ENCODE measurements at regions not wholly inside any gene's neighbourhood (a gene's known extent, or its start where the extent isn't known, plus 50 kb on each side); places are given as distances from the start of the nearest gene placed in this dataset.

DNA sequence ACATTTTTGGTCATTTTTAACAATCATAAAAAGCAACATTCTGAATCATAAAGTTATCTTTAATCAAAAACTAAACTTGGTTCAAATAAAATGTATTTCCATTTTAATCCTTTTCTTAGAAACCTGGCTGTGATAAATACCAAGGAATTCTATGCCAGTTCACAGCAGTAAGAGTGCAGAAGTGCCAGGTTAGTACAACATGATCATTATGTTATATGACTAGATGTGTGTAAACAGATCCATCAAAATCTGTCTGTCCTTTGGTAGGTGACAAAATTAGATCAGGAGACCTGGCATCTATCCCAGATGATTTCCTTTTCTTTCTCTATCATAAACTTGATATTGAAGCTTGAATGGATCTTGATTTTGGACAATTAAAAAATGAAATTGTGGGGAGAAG, 200.6 kb upstream of the STXBP6 start:
- no peak for ATAC-seq
- no TSS peak for BruUV-seq (replicated peaks)

More for the DNA sequence above, 200.6 kb upstream of the STXBP6 start:
- no peak overlapping the region for H3K9ac ChIP-seq (ENCODE audit: insufficient read depth in 1 of 2, low read depth in 2 of 2, low read length in 2 of 2)
- intact Hi-C loops (cut with micrococcal nuclease), result no loop called here
- H2AFZ ChIP-seq (ENCODE audit: low read depth, low read length), result no peak overlapping the region
- H3K27ac ChIP-seq (ENCODE audit: extremely low read depth, low read depth, low read length), result no peak overlapping the region
- TF ChIP-seq, protein P1, sequence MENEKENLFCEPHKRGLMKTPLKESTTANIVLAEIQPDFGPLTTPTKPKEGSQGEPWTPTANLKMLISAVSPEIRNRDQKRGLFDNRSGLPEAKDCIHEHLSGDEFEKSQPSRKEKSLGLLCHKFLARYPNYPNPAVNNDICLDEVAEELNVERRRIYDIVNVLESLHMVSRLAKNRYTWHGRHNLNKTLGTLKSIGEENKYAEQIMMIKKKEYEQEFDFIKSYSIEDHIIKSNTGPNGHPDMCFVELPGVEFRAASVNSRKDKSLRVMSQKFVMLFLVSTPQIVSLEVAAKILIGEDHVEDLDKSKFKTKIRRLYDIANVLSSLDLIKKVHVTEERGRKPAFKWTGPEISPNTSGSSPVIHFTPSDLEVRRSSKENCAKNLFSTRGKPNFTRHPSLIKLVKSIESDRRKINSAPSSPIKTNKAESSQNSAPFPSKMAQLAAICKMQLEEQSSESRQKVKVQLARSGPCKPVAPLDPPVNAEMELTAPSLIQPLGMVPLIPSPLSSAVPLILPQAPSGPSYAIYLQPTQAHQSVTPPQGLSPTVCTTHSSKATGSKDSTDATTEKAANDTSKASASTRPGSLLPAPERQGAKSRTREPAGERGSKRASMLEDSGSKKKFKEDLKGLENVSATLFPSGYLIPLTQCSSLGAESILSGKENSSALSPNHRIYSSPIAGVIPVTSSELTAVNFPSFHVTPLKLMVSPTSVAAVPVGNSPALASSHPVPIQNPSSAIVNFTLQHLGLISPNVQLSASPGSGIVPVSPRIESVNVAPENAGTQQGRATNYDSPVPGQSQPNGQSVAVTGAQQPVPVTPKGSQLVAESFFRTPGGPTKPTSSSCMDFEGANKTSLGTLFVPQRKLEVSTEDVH (IDR thresholded peaks at IDR 0.05; ENCODE audit: low read depth, partially characterized antibody), result no peak
- TF ChIP-seq, protein P2, sequence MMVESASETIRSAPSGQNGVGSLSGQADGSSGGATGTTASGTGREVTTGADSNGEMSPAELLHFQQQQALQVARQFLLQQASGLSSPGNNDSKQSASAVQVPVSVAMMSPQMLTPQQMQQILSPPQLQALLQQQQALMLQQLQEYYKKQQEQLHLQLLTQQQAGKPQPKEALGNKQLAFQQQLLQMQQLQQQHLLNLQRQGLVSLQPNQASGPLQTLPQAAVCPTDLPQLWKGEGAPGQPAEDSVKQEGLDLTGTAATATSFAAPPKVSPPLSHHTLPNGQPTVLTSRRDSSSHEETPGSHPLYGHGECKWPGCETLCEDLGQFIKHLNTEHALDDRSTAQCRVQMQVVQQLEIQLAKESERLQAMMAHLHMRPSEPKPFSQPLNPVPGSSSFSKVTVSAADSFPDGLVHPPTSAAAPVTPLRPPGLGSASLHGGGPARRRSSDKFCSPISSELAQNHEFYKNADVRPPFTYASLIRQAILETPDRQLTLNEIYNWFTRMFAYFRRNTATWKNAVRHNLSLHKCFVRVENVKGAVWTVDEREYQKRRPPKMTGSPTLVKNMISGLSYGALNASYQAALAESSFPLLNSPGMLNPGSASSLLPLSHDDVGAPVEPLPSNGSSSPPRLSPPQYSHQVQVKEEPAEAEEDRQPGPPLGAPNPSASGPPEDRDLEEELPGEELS (CRISPR knock-in tag; IDR thresholded peaks at IDR 0.05; ENCODE audit: borderline replicate concordance), result no peak
- no peak for TF ChIP-seq GTF2A2 (tag; IDR thresholded peaks at IDR 0.05)
- no peak for TF ChIP-seq ZZZ3 (IDR thresholded peaks at IDR 0.05)
- TF ChIP-seq, protein P3, sequence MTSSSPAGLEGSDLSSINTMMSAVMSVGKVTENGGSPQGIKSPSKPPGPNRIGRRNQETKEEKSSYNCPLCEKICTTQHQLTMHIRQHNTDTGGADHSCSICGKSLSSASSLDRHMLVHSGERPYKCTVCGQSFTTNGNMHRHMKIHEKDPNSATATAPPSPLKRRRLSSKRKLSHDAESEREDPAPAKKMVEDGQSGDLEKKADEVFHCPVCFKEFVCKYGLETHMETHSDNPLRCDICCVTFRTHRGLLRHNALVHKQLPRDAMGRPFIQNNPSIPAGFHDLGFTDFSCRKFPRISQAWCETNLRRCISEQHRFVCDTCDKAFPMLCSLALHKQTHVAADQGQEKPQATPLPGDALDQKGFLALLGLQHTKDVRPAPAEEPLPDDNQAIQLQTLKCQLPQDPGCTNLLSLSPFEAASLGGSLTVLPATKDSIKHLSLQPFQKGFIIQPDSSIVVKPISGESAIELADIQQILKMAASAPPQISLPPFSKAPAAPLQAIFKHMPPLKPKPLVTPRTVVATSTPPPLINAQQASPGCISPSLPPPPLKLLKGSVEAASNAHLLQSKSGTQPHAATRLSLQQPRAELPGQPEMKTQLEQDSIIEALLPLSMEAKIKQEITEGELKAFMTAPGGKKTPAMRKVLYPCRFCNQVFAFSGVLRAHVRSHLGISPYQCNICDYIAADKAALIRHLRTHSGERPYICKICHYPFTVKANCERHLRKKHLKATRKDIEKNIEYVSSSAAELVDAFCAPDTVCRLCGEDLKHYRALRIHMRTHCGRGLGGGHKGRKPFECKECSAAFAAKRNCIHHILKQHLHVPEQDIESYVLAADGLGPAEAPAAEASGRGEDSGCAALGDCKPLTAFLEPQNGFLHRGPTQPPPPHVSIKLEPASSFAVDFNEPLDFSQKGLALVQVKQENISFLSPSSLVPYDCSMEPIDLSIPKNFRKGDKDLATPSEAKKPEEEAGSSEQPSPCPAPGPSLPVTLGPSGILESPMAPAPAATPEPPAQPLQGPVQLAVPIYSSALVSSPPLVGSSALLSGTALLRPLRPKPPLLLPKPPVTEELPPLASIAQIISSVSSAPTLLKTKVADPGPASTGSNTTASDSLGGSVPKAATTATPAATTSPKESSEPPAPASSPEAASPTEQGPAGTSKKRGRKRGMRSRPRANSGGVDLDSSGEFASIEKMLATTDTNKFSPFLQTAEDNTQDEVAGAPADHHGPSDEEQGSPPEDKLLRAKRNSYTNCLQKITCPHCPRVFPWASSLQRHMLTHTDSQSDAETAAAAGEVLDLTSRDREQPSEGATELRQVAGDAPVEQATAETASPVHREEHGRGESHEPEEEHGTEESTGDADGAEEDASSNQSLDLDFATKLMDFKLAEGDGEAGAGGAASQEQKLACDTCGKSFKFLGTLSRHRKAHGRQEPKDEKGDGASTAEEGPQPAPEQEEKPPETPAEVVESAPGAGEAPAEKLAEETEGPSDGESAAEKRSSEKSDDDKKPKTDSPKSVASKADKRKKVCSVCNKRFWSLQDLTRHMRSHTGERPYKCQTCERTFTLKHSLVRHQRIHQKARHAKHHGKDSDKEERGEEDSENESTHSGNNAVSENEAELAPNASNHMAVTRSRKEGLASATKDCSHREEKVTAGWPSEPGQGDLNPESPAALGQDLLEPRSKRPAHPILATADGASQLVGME (CRISPR knock-in tag; IDR thresholded peaks at IDR 0.05), result no peak
- no peak for TF ChIP-seq ZBED1 (IDR thresholded peaks at IDR 0.05)
- TF ChIP-seq, protein P4, sequence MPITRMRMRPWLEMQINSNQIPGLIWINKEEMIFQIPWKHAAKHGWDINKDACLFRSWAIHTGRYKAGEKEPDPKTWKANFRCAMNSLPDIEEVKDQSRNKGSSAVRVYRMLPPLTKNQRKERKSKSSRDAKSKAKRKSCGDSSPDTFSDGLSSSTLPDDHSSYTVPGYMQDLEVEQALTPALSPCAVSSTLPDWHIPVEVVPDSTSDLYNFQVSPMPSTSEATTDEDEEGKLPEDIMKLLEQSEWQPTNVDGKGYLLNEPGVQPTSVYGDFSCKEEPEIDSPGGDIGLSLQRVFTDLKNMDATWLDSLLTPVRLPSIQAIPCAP (CRISPR knock-in tag; IDR thresholded peaks at IDR 0.05; ENCODE audit: borderline replicate concordance), result no peak
- TF ChIP-seq TCF3 (CRISPR knock-in tag; IDR thresholded peaks at IDR 0.05), result no peak
- no peak for TF ChIP-seq ZNF146 (CRISPR knock-in tag; IDR thresholded peaks at IDR 0.05; ENCODE audit: unreplicated experiment)
- no peak for FAIRE-seq
- no peaks in the 10 kb centered on the region for H3K36me3 ChIP-seq (ENCODE audit: control insufficient read depth, insufficient read depth, low read length)
- H3K4me1 ChIP-seq (replicated peaks in 1 of 2; ENCODE audit: control insufficient read depth in 2 of 2, insufficient read depth in 2 of 2, low read length in 2 of 2), result no peaks in the 10 kb centered on the region
- DNase-seq (ENCODE audit: extremely low read depth in 1 of 4, low spot score in 3 of 4), result no peak
- POLR2A ChIA-PET, result no interaction called here
- no peaks in the 10 kb centered on the region for H3K9me1 ChIP-seq (ENCODE audit: control insufficient read depth, insufficient read depth, low read length)
- H3K4me2 ChIP-seq (ENCODE audit: insufficient read depth, low read length), result no peak overlapping the region
- no peaks in the 10 kb centered on the region for H3K27me3 ChIP-seq (ENCODE audit: control insufficient read depth in 2 of 2, insufficient read depth in 2 of 2, low read length in 2 of 2)
- in situ Hi-C loops (cut with MboI), result no loop called here
- CTCF ChIA-PET (ENCODE audit: low intra/inter-chr PET ratio), result no interaction called here
- no peak overlapping the region for H3K4me3 ChIP-seq
- H3K9me3 ChIP-seq (replicated peaks; ENCODE audit: control insufficient read depth, insufficient read depth, low read depth, low read length), result no peaks in the 10 kb centered on the region
- H3K79me2 ChIP-seq (ENCODE audit: control insufficient read depth, insufficient read depth, low read length), result no peaks in the 10 kb centered on the region
- no peaks in the 10 kb centered on the region for H4K20me1 ChIP-seq (replicated peaks; ENCODE audit: control insufficient read depth, insufficient read depth, low read length)

Measured in K562 (cell line).